ENCODE measurements at regions not wholly inside any gene's neighbourhood (a gene's known extent, or its start where the extent isn't known, plus 50 kb on each side); places are given as distances from the start of the nearest gene placed in this dataset.

DNA sequence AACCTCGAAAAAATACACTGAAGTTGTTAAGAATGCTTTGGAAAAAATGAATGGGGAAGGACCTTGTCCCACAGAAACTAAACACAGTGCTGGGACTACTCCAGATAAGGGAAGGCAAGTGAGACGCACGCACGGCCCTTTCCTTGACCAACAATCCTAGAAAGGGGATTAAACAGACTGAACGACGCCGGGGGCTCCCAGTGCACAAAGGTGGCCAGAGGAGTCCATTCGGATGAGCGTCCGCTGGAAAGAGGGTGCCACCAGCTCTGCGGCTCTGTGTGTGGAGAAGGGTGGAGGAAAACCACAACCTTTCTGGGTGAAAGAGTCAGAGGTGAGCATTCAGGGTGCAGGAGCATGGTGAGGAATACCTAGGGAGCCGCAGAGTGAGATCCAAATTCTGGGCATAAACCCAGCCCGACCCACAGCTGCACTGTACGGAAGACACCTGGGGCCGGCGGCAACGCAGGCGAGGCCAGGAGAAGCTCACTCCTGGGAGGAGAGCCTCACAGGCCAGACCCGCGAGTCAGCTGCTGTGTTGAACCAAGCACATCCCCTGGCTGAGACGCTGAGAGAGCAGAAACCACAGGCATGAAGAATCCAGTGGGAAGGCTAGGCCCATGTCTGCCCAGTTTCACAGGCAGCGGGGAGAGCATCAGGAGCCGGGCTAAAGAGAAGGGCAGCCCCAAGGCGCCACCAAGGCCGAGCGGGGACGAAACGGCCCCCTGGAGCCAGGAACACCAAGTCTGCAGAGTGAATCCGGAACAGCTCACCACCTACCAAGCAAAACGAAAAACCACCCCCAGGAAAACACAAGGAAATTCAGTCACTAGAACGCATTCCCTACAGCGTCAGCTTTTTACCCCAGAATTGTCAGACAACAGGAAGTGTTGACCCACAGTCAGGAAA is 177.1 kb downstream of the BRD1 start:
- no peaks in the 10 kb centered on the region for H3K27me3 ChIP-seq
- no peaks in the 10 kb centered on the region for H3K9me3 ChIP-seq (ENCODE audit: low read depth)
- TF ChIP-seq, protein P1, sequence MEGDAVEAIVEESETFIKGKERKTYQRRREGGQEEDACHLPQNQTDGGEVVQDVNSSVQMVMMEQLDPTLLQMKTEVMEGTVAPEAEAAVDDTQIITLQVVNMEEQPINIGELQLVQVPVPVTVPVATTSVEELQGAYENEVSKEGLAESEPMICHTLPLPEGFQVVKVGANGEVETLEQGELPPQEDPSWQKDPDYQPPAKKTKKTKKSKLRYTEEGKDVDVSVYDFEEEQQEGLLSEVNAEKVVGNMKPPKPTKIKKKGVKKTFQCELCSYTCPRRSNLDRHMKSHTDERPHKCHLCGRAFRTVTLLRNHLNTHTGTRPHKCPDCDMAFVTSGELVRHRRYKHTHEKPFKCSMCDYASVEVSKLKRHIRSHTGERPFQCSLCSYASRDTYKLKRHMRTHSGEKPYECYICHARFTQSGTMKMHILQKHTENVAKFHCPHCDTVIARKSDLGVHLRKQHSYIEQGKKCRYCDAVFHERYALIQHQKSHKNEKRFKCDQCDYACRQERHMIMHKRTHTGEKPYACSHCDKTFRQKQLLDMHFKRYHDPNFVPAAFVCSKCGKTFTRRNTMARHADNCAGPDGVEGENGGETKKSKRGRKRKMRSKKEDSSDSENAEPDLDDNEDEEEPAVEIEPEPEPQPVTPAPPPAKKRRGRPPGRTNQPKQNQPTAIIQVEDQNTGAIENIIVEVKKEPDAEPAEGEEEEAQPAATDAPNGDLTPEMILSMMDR (IDR thresholded peaks at IDR 0.05; ENCODE audit: low read depth, low read length), result no peak
- H3K4me1 ChIP-seq (ENCODE audit: low read depth), result no peaks in the 10 kb centered on the region
- no peak overlapping the region for H3K27ac ChIP-seq
- no peak for DNase-seq (ENCODE audit: low read depth in 1 of 2, low spot score in 1 of 2)
- no peak overlapping the region for H3K4me3 ChIP-seq
- no peaks in the 10 kb centered on the region for H3K36me3 ChIP-seq

DNA sequence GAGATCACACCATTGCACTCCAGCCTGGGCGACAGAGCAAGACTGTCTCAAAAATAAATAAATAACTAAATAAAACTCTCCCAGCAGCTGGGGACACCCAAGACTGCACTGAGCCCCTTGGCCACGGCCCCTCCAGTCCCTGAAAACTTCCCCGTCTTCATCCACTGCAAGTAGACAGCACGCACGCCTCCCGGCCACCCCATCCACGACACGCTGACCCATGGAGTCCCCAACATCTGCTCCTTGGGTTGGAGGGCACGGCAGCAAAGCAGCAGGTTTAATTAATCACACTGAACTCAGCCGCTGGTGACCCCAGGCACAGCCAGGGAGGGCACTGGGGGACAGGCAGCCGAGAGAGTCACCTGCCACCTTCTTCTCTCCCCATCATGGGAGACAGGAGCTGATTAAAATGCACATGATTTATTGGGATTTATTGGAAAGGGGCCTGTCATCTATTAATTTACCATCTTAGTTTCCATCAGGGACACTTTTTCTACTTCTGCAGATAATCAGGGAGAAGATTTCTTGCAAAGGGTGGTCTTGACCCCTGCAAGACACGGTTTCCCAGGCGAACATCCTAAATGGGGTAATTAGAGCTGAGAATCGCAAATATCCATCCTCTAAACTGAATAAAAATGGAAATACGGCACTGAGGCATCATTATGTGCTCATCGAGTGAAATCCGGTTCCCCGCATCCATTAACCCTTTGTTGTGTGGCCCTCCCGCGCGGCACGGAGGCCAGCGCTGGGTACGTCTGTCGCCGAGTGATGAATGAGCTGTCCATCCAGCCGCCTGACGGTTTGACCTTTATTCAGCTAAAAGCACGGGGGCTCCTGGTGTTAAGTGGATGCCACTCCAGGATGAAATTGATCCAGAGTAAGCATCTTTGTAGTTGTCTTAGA is 178.3 kb downstream of the BRD1 start:
- TF ChIP-seq, protein P1 (IDR thresholded peaks at IDR 0.05; ENCODE audit: low read depth, low read length), result no peak
- H3K27ac ChIP-seq, result no peak overlapping the region
- no peak for DNase-seq (ENCODE audit: low read depth in 1 of 2, low spot score in 1 of 2)
- H3K9me3 ChIP-seq (ENCODE audit: low read depth), result no peaks in the 10 kb centered on the region
- no peaks in the 10 kb centered on the region for H3K36me3 ChIP-seq
- H3K4me3 ChIP-seq, result no peak overlapping the region
- H3K4me1 ChIP-seq (ENCODE audit: low read depth), result no peaks in the 10 kb centered on the region
- no peaks in the 10 kb centered on the region for H3K27me3 ChIP-seq

DNA sequence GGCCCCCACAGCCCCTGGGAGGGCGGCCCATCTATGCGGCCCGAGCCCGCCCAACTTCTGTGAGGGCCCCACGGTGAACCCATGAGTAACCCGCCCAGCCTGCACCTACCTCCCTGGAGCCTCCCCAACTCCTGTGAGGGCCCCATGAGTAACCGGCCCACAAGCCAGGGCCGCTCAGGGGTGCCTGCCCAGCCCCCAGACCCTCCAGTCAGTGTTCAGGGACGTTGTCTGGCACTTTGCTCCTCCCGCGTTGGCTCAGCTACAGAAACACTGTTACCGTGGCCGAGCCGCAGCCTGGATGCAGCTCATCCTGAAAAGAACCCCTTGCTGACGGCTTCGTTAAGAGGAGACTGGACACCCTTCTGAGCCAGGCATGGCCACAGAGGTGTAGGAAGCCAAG is 179.6 kb downstream of the BRD1 start:
- no peaks in the 10 kb centered on the region for H3K27me3 ChIP-seq
- no peaks in the 10 kb centered on the region for H3K9me3 ChIP-seq (ENCODE audit: low read depth)

DNA sequence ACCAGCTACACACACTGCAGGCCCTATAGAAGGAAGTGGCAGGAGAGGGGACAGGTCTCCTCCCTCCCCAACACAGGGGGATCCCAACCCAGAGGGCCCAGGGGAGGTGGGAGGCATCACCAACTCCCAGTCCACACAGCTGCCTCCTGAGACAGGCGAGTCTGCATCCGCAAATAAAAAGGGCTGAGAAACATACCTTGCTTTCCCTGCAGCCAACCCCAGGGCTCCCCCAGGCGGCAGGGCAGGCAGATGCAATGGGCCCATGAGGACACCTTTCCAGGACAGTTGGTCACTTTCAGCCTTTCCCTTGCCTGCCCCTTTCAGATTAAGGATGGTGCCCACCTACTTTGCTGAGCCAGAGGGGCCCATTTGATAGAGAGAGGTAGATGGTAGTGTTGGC is 180.0 kb downstream of the BRD1 start:
- Histone ChIP-seq H3K4me1 (ENCODE audit: low read depth) (no peaks in the 10 kb centered on the region), H3K27me3 (no peaks in the 10 kb centered on the region), H3K36me3 (no peaks in the 10 kb centered on the region), H3K4me3 (no peak overlapping the region), H3K27ac (no peak overlapping the region), H3K9me3 (ENCODE audit: low read depth) (no peaks in the 10 kb centered on the region)
- no peak for DNase-seq (ENCODE audit: low read depth in 1 of 2, low spot score in 1 of 2)
- TF ChIP-seq, protein P1 (IDR thresholded peaks at IDR 0.05; ENCODE audit: low read depth, low read length), result no peak

More for the DNA sequence above, 179.6 kb downstream of the BRD1 start:
- Histone ChIP-seq H3K4me3 (no peak overlapping the region), H3K36me3 (no peaks in the 10 kb centered on the region), H3K4me1 (ENCODE audit: low read depth) (no peaks in the 10 kb centered on the region), H3K27ac (no peak overlapping the region)
- TF ChIP-seq, protein P1 (IDR thresholded peaks at IDR 0.05; ENCODE audit: low read depth, low read length), result no peak
- DNase-seq (ENCODE audit: low read depth in 1 of 2, low spot score in 1 of 2), result no peak

DNA sequence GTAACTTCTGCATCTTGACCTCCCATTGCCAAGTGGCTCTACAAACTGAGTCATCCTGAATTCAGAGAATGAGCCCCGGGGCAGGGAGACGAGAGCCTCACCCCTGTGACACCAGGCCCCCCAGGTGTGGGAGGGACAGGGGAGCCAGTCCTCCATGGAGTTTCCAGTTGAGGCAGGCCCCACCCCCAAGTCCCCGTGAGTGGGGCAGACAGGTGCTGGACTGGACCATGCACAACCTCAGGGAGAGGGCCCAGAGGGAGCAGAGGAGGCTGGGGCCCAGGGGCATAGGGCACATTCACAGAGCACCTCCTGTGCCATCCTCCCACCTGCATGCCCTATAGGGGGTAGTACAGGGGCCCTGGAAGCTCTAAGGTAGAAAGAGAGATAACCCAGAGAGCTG is 180.8 kb downstream of the BRD1 start:
- Histone ChIP-seq H3K27me3 (no peaks in the 10 kb centered on the region), H3K4me3 (no peak overlapping the region), H3K36me3 (no peaks in the 10 kb centered on the region), H3K4me1 (ENCODE audit: low read depth) (no peaks in the 10 kb centered on the region), H3K9me3 (ENCODE audit: low read depth) (no peaks in the 10 kb centered on the region), H3K27ac (no peak overlapping the region)
- DNase-seq (ENCODE audit: low read depth in 1 of 2, low spot score in 1 of 2), result no peak
- TF ChIP-seq, protein P1 (IDR thresholded peaks at IDR 0.05; ENCODE audit: low read depth, low read length), result no peak
